ENCODE measurements at regions not wholly inside any gene's neighbourhood (a gene's known extent, or its start where the extent isn't known, plus 50 kb on each side); places are given as distances from the start of the nearest gene placed in this dataset.

GRCh38 chr10:114877301-114877644 lies 55.7 kb downstream of the FHIP2A start:
- Mint-ChIP-seq H3K9me3 (ENCODE audit: unreplicated experiment) (no peaks in the 10 kb centered on the region), H3K4me1 (ENCODE audit: unreplicated experiment) (peaks cover 47% of the 10 kb centered on the region), H3K36me3 (ENCODE audit: unreplicated experiment) (no peaks in the 10 kb centered on the region), H3K27me3 (ENCODE audit: unreplicated experiment) (no peaks in the 10 kb centered on the region), H3K27ac (ENCODE audit: unreplicated experiment) (no peak overlapping the region), H3K4me3 (ENCODE audit: unreplicated experiment) (no peak overlapping the region)
- TF ChIP-seq CTCF (IDR thresholded peaks at IDR 0.05): no peak
- DNase-seq (ENCODE audit: extremely low spot score, unreplicated experiment): no peak

GRCh38 chr10:114879093-114879492 lies 57.5 kb downstream of the FHIP2A start:
- DNase-seq (ENCODE audit: extremely low spot score, unreplicated experiment): no peak
- no peak for TF ChIP-seq CTCF (IDR thresholded peaks at IDR 0.05)
- Mint-ChIP-seq H3K9me3 (ENCODE audit: unreplicated experiment) (no peaks in the 10 kb centered on the region), H3K27me3 (ENCODE audit: unreplicated experiment) (no peaks in the 10 kb centered on the region), H3K36me3 (ENCODE audit: unreplicated experiment) (no peaks in the 10 kb centered on the region), H3K27ac (ENCODE audit: unreplicated experiment) (no peak overlapping the region), H3K4me3 (ENCODE audit: unreplicated experiment) (no peak overlapping the region), H3K4me1 (ENCODE audit: unreplicated experiment) (peaks cover 52% of the 10 kb centered on the region)

GRCh38 chr10:114879541-114880158 lies 58.1 kb downstream of the FHIP2A start:
- no peak overlapping the region for H3K27ac Mint-ChIP-seq (ENCODE audit: unreplicated experiment)
- H3K4me1 Mint-ChIP-seq (ENCODE audit: unreplicated experiment): peaks cover 50% of the 10 kb centered on the region
- TF ChIP-seq CTCF (IDR thresholded peaks at IDR 0.05): peak; percentile 54

GRCh38 chr10:114881417-114881816 lies 56.6 kb upstream of the TRUB1 start:
- Mint-ChIP-seq H3K4me1 (ENCODE audit: unreplicated experiment) (peaks cover 42% of the 10 kb centered on the region), H3K9me3 (ENCODE audit: unreplicated experiment) (no peaks in the 10 kb centered on the region), H3K36me3 (ENCODE audit: unreplicated experiment) (no peaks in the 10 kb centered on the region), H3K27ac (ENCODE audit: unreplicated experiment) (peak overlapping the region; percentile 61), H3K27me3 (ENCODE audit: unreplicated experiment) (no peaks in the 10 kb centered on the region), H3K4me3 (ENCODE audit: unreplicated experiment) (no peak overlapping the region)
- no peak for TF ChIP-seq CTCF (IDR thresholded peaks at IDR 0.05)
- no peak for DNase-seq (ENCODE audit: extremely low spot score, unreplicated experiment)

More at GRCh38 chr10:114879541-114880158, 58.1 kb downstream of the FHIP2A start:
- Mint-ChIP-seq H3K4me3 (ENCODE audit: unreplicated experiment) (no peak overlapping the region), H3K9me3 (ENCODE audit: unreplicated experiment) (no peaks in the 10 kb centered on the region), H3K27me3 (ENCODE audit: unreplicated experiment) (no peaks in the 10 kb centered on the region), H3K36me3 (ENCODE audit: unreplicated experiment) (no peaks in the 10 kb centered on the region)
- no peak for DNase-seq (ENCODE audit: extremely low spot score, unreplicated experiment)

GRCh38 chr10:114881901-114882300 lies 56.1 kb upstream of the TRUB1 start:
- H3K36me3 Mint-ChIP-seq (ENCODE audit: unreplicated experiment): no peaks in the 10 kb centered on the region
- no peaks in the 10 kb centered on the region for H3K27me3 Mint-ChIP-seq (ENCODE audit: unreplicated experiment)
- no peak for TF ChIP-seq CTCF (IDR thresholded peaks at IDR 0.05)
- no peak for DNase-seq (ENCODE audit: extremely low spot score, unreplicated experiment)
- no peaks in the 10 kb centered on the region for H3K9me3 Mint-ChIP-seq (ENCODE audit: unreplicated experiment)
- no peak overlapping the region for H3K4me3 Mint-ChIP-seq (ENCODE audit: unreplicated experiment)
- peak overlapping the region; percentile 61 for H3K27ac Mint-ChIP-seq (ENCODE audit: unreplicated experiment)
- H3K4me1 Mint-ChIP-seq (ENCODE audit: unreplicated experiment): peaks cover 38% of the 10 kb centered on the region
